Stomach (tissue), 8 donors: ENCODE measurements at regions not wholly inside any gene's neighbourhood (a gene's known extent, or its start where the extent isn't known, plus 50 kb on each side); places are given as distances from the start of the nearest gene placed in this dataset.
A peak's percentile ranks its signal among the peaks of the same experiment; 100 is the strongest.

Experiments used
- DNase-seq, 2 donors: peaks; one replicate each; pipeline versions ENCODE4 v3.0.0 to v3.0.0-alpha.2; 2013 to 2019
- H3K27ac ChIP-seq, 5 donors: fragments of 200-600 bp in 4 of 5; sonication (generic) in 4 of 5; one replicate each; pipeline ENCODE4 v1.5.1; 2013 to 2019; ENCODE audit warnings: mild to moderate bottlenecking in 1 of 5, moderate library complexity in 1 of 5
- H3K27me3 ChIP-seq, 3 donors: fragments of 200-600 bp; sonication (generic); one replicate each; pipeline ENCODE4 v1.5.1; 2017 to 2019; ENCODE audit warnings: mixed run types in 1 of 3
- H3K36me3 ChIP-seq, 4 donors: fragments of 200-600 bp; sonication (generic); 1 replicate in 3 of 4; 2 replicates in 1 of 4; pipeline ENCODE4 v1.5.1; 2016 to 2019
- H3K4me1 ChIP-seq, 4 donors: fragments of 200-600 bp; sonication (generic); one replicate each; pipeline ENCODE4 v1.5.1; 2016 to 2019
- H3K4me3 ChIP-seq, 4 donors: fragments of 200-600 bp; sonication (generic) in 3 of 4; one replicate each; pipeline ENCODE4 v1.5.1; 2016 to 2019; ENCODE audit warnings: mild to moderate bottlenecking in 1 of 4
- H3K9me3 ChIP-seq, 4 donors: fragments of 200-600 bp; sonication (generic); one replicate each; pipeline ENCODE4 v1.5.1; 2016 to 2019
- CTCF ChIP-seq, 7 experiments: fragments of 450-650 bp in 4 of 7; fragments of 200-600 bp in 3 of 7; sonication (generic) in 3 of 7; IDR thresholded peaks; one replicate each; pipeline ENCODE4 v1.5.1; 2016 to 2019; ENCODE audit warnings: antibody characterized with exemption in 7 of 7, control low read depth in 2 of 7, mild to moderate bottlenecking in 1 of 7
- EP300 ChIP-seq: sonication (generic); formaldehyde crosslinking; IDR thresholded peaks from one replicate; pipeline ENCODE4 v1.6.1; 2017; ENCODE audit warnings: antibody characterized with exemption
- POLR2A ChIP-seq, 4 donors: fragments of 450-650 bp; IDR thresholded peaks; one replicate each; pipeline ENCODE4 v1.6.1; 2016; ENCODE audit warnings: antibody characterized with exemption in 4 of 4, control low read depth in 2 of 4, mild to moderate bottlenecking in 1 of 4, moderate library complexity in 1 of 4
- POLR2AphosphoS5 ChIP-seq, 3 donors: sonication (generic); formaldehyde crosslinking; IDR thresholded peaks; one replicate each; pipeline ENCODE4 v1.6.1; 2016; ENCODE audit warnings: antibody characterized with exemption in 3 of 3
- WGBS, 5 donors: extraction: QIAGEN DNeasy Blood & Tissue Kit in 3 of 5; methylation state at CpG; one replicate each; pipeline versions ENCODE4 v1.1.5 to v1.1.7; 2013 to 2018; 5-methylcytosine and 5-hydroxymethylcytosine counted together
- intact Hi-C: fragments of 100-400 bp; cut with DNase I; formaldehyde crosslinking; loops from one replicate; pipeline ENCODE4 v1.15.1; 2023; ENCODE audit warnings: low total_unique reads
- donor health status: healthy with polysubstance abuse.
- donor health status: Bipolar disorder and iron deficiency.
- donor health status: healthy.

- Histone ChIP-seq H3K36me3 (no peaks in the 10 kb centered on the region), H3K4me1 (peaks cover 0 to 12% (median 8%) of the 10 kb centered on the region in 4 donors), H3K9me3 (no peaks in the 10 kb centered on the region), H3K27ac (peak overlapping the region in 3 of 5 donors; percentile 9 to 59 (median 25)), H3K4me3 (no peak overlapping the region), H3K27me3 (no peaks in the 10 kb centered on the region)
- DNase-seq: no peak
- 42 to 73% (median 49%) methylated on average over 6 of the region's 6 CpGs for WGBS, 5 donors
- TF ChIP-seq POLR2AphosphoS5 (IDR thresholded peaks at IDR 0.05) (no peak), POLR2A (IDR thresholded peaks at IDR 0.05) (no peak), EP300 (no peak), CTCF (IDR thresholded peaks at IDR 0.05) (no peak)
- intact Hi-C loops: no loop called here
These were observed 95.2 kb downstream of the PSMG1 start for GRCh38 chr21:39088031-39088370.

- Histone ChIP-seq H3K27ac (peak overlapping the region in 3 of 5 donors; percentile 9 to 59 (median 25)), H3K36me3 (no peaks in the 10 kb centered on the region), H3K27me3 (no peaks in the 10 kb centered on the region), H3K4me3 (no peak overlapping the region), H3K9me3 (no peaks in the 10 kb centered on the region), H3K4me1 (peaks cover 0 to 18% (median 13%) of the 10 kb centered on the region in 4 donors)
- WGBS, 5 donors: 78 to 93% (median 83%) methylated on average over 27 of the region's 27 CpGs
- DNase-seq: peak in 1 of 2 donors; percentile 57
- TF ChIP-seq EP300 (no peak), CTCF (IDR thresholded peaks at IDR 0.05) (no peak), POLR2A (IDR thresholded peaks at IDR 0.05) (no peak), POLR2AphosphoS5 (IDR thresholded peaks at IDR 0.05) (no peak)
- intact Hi-C loops: no loop called here
These were observed 95.8 kb downstream of the PSMG1 start for GRCh38 chr21:39087238-39088030.

GRCh38 chr21:39086547-39086946, 96.7 kb downstream of the PSMG1 start:
- no peak for DNase-seq
- intact Hi-C loops: no loop called here
- Histone ChIP-seq H3K4me3 (no peak overlapping the region), H3K9me3 (no peaks in the 10 kb centered on the region), H3K27me3 (no peaks in the 10 kb centered on the region), H3K36me3 (no peaks in the 10 kb centered on the region), H3K4me1 (peaks cover 0 to 24% (median 19%) of the 10 kb centered on the region in 4 donors), H3K27ac (no peak overlapping the region)
- no peak for TF ChIP-seq CTCF (IDR thresholded peaks at IDR 0.05)
- TF ChIP-seq EP300: no peak
- no peak for TF ChIP-seq POLR2AphosphoS5 (IDR thresholded peaks at IDR 0.05)
- TF ChIP-seq POLR2A (IDR thresholded peaks at IDR 0.05): no peak
- 82 to 87% (median 86%) methylated on average over 8 of the region's 8 CpGs for WGBS, 5 donors

- H3K36me3 ChIP-seq: no peaks in the 10 kb centered on the region
- intact Hi-C loops: no loop called here
- no peak overlapping the region for H3K4me3 ChIP-seq
- WGBS, 5 donors: 85 to 92% (median 89%) methylated on average over 6 of the region's 6 CpGs
- H3K4me1 ChIP-seq: peaks cover 0 to 24% (median 19%) of the 10 kb centered on the region in 4 donors
- H3K27ac ChIP-seq: no peak overlapping the region
- no peaks in the 10 kb centered on the region for H3K9me3 ChIP-seq
- no peaks in the 10 kb centered on the region for H3K27me3 ChIP-seq
- DNase-seq: no peak
- TF ChIP-seq POLR2AphosphoS5 (IDR thresholded peaks at IDR 0.05) (no peak), POLR2A (IDR thresholded peaks at IDR 0.05) (no peak), CTCF (IDR thresholded peaks at IDR 0.05) (no peak), EP300 (no peak)
These were observed 97.3 kb downstream of the PSMG1 start for GRCh38 chr21:39085843-39086405.
